Aorta (tissue), 5 donors: ENCODE measurements at regions not wholly inside any gene's neighbourhood (a gene's known extent, or its start where the extent isn't known, plus 50 kb on each side); places are given as distances from the start of the nearest gene placed in this dataset.

ENCODE experiments used
- ATAC-seq: fragments of 200-7000 bp; cut with Tn5 transposase; one replicate; pipeline ENCODE4 v1.9.1; 2022; ENCODE audit warnings: moderate library complexity; ENCODE audit not compliant: low FRiP score
- DNase-seq, 2 donors: peaks; one replicate each; pipeline ENCODE4 v3.0.0-alpha.2; 2020
- H3K27ac ChIP-seq, 2 donors: one replicate each; pipeline ENCODE4 v1.5.1; 2013; ENCODE audit warnings: low read length in 2 of 2, mild to moderate bottlenecking in 2 of 2, moderate library complexity in 2 of 2, control low read depth in 1 of 2, inconsistent platforms in 1 of 2, low read depth in 1 of 2
- H3K27me3 ChIP-seq, 2 donors: one replicate each; pipeline ENCODE4 v1.6.1; 2013; ENCODE audit warnings: control low read depth in 1 of 2, low read length in 1 of 2, mild to moderate bottlenecking in 1 of 2, moderate library complexity in 1 of 2; ENCODE audit not compliant: insufficient read depth in 2 of 2, control insufficient read depth in 1 of 2
- H3K36me3 ChIP-seq, 2 donors: one replicate each; pipeline ENCODE4 v1.6.1; 2013; ENCODE audit warnings: control low read depth in 1 of 2, low read length in 1 of 2, mild to moderate bottlenecking in 1 of 2; ENCODE audit not compliant: insufficient read depth in 2 of 2, control insufficient read depth in 1 of 2
- H3K4me1 ChIP-seq, 2 donors: one replicate each; pipeline ENCODE4 v1.6.1; 2013; ENCODE audit warnings: low read length in 2 of 2, control low read depth in 1 of 2, mild to moderate bottlenecking in 1 of 2, moderate library complexity in 1 of 2; ENCODE audit not compliant: insufficient read depth in 2 of 2, control insufficient read depth in 1 of 2
- H3K4me3 ChIP-seq, 2 donors: one replicate each; pipeline ENCODE4 v1.5.1; 2013; ENCODE audit warnings: low read length in 2 of 2, control low read depth in 1 of 2, mild to moderate bottlenecking in 1 of 2
- H3K9me3 ChIP-seq: one replicate; pipeline ENCODE4 v1.6.1; 2013; ENCODE audit warnings: mild to moderate bottlenecking, low read length; ENCODE audit not compliant: control insufficient read depth
- WGBS, 2 donors: extraction: QIAGEN DNeasy Blood & Tissue Kit; methylation state at CpG; one replicate each; pipeline ENCODE4 v1.1.7; 2013; 5-methylcytosine and 5-hydroxymethylcytosine counted together
- intact Hi-C, 2 donors: fragments of 100-400 bp; cut with DNase I; formaldehyde crosslinking; loops; one replicate each; pipeline versions ENCODE4 v1.14.2 to v1.15.0; 2022
- donor health status: healthy with polysubstance abuse.
- donor health status: Bipolar disorder and iron deficiency.
- donor health status: DM: no; HTN: no; CAD: no.
- donor health status: DM: no; HTN: no; CAD: no.
- donor health status: DM: yes; HTN: yes; CAD: no.

GRCh38 chr14:44131861-44132260, 375.2 kb downstream of the FSCB start:
- Histone ChIP-seq H3K4me1 (no peaks in the 10 kb centered on the region), H3K4me3 (no peak overlapping the region), H3K9me3 (no peaks in the 10 kb centered on the region), H3K27ac (no peak overlapping the region), H3K36me3 (no peaks in the 10 kb centered on the region), H3K27me3 (no peaks in the 10 kb centered on the region)
- ATAC-seq (no peak), DNase-seq (no peak)
- WGBS, 2 donors, result 38 to 50% methylated on average over 1 of the region's 1 CpG
- intact Hi-C loops, result no loop called here

DNA sequence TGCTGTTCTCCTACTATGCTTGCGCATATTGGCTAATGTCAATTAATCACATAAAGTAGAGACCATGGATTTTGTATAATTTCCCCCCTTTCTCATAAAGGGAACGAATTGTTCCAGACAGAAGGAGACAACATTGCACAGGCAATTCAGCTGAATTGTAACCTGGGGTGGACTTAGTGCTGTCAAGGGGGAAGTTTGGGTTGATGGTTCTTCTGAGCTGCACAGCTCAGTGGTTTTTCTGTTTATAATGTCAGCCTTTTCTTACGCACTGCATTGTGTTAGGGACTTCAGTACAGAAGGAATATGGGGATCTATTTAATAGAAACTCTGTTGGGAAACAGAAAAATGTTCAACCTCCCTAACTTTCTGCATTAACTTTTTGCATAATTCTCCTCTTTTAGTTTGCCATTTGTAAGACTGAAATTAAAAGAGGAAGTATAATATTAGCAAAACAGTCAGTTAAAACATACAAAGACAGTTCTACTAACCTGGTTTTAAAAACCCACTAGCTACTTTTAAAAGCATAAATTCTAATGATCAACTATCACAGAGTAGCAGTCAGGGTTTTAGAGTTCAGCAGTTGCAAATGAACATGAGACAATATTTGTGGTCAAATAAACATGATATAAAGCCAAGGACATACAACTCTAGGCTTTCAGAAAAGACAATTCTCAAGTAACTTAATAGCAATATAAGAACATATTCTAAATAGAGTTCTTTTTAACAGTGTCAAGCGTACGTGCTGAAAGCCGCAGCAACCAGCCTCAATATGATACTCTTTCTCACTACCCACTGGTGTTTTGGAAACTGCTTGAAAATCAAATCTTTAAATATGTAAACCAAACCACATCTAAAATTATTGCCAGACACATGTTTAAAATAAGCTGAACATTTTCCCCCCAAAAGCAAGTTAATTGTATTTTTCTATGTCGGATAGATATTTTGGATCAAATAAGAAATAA, 393.0 kb downstream of the FSCB start:
- intact Hi-C loops, result no loop called here

DNA sequence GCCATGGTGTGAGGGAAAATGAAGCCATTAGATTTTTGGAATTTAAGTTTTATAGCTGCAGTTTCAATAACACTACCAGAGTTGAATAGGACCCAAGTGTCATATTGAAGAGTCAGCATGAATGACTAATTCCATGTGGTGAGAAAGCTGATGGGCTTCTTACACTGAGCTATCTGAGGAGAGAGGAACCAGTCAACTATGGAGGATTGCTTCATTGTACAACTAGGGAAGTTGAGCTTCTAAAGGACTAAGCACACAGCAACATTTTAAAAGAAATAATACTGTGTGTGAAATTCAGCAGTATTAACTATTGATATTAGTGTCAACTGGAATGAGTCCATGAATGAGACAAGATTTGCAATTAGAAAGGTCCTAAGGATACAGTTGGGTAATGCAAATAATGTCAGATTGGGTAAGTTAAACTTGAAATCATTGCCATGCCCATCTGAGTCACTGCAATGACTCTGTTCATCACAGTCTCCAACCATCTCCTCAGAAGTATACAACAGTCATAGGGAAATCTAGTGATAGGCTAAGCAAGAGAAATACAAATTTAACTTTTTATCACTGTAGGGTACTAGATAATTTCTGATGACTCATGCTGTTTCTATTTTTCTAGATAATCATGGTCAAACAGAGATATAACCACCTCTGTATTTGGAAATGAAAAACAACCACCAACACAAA, 394.2 kb downstream of the FSCB start:
- ATAC-seq, result no peak
- Histone ChIP-seq H3K9me3 (peaks cover 2% of the 10 kb centered on the region), H3K27me3 (no peaks in the 10 kb centered on the region), H3K36me3 (no peaks in the 10 kb centered on the region), H3K4me3 (no peak overlapping the region), H3K4me1 (no peaks in the 10 kb centered on the region), H3K27ac (no peak overlapping the region)
- intact Hi-C loops, result no loop called here
- DNase-seq, result no peak

More for the DNA sequence above, 393.0 kb downstream of the FSCB start:
- WGBS, 2 donors, result 78 to 83% methylated on average over 7 of the region's 7 CpGs
- H3K9me3 ChIP-seq, result no peaks in the 10 kb centered on the region
- no peak overlapping the region for H3K27ac ChIP-seq
- DNase-seq, result no peak
- no peak for ATAC-seq
- H3K36me3 ChIP-seq, result no peaks in the 10 kb centered on the region
- no peaks in the 10 kb centered on the region for H3K27me3 ChIP-seq
- H3K4me1 ChIP-seq, result no peaks in the 10 kb centered on the region
- H3K4me3 ChIP-seq, result no peak overlapping the region

- no peak for DNase-seq
- WGBS, 2 donors, result 85 to 91% methylated on average over 1 of the region's 1 CpG
- no peak for ATAC-seq
- Histone ChIP-seq H3K9me3 (peaks cover 5% of the 10 kb centered on the region), H3K36me3 (no peaks in the 10 kb centered on the region), H3K27ac (no peak overlapping the region), H3K4me1 (no peaks in the 10 kb centered on the region), H3K27me3 (no peaks in the 10 kb centered on the region), H3K4me3 (no peak overlapping the region)
- intact Hi-C loops, result no loop called here
Measured at GRCh38 chr14:44109036-44109435, 398.0 kb downstream of the FSCB start.

GRCh38 chr14:44108601-44109000, 398.5 kb downstream of the FSCB start:
- intact Hi-C loops, result no loop called here
- no peaks in the 10 kb centered on the region for H3K4me1 ChIP-seq
- peaks cover 5% of the 10 kb centered on the region for H3K9me3 ChIP-seq
- DNase-seq (no peak), ATAC-seq (no peak)
- no peak overlapping the region for H3K4me3 ChIP-seq
- H3K27ac ChIP-seq, result no peak overlapping the region
- 86 to 89% methylated on average over 1 of the region's 1 CpG for WGBS, 2 donors
- H3K36me3 ChIP-seq, result no peaks in the 10 kb centered on the region
- no peaks in the 10 kb centered on the region for H3K27me3 ChIP-seq

DNA sequence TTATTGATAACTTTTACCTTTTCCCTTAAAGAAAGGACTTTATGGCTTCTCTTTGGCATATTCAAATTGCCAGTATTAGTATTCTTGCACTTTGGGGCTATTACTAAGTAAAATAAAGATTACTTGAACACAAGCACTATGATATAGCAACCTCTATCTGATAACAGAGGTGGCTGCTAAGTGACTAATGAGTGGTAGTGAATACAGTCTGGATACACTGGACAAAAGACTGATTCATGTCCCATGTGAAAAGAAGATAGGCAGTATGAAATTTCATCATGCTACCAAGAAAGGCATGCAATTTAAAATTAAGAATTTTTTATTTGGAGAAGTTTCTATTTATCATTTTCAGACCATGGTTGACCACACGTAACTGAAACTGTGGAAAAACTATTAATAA, 399.9 kb downstream of the FSCB start:
- Histone ChIP-seq H3K4me1 (no peaks in the 10 kb centered on the region), H3K27me3 (no peaks in the 10 kb centered on the region), H3K36me3 (no peaks in the 10 kb centered on the region), H3K9me3 (peaks cover 5% of the 10 kb centered on the region), H3K27ac (no peak overlapping the region), H3K4me3 (no peak overlapping the region)
- WGBS, 2 donors, result 67 to 73% methylated on average over 1 of the region's 1 CpG
- DNase-seq (no peak), ATAC-seq (no peak)
- intact Hi-C loops, result no loop called here

DNA sequence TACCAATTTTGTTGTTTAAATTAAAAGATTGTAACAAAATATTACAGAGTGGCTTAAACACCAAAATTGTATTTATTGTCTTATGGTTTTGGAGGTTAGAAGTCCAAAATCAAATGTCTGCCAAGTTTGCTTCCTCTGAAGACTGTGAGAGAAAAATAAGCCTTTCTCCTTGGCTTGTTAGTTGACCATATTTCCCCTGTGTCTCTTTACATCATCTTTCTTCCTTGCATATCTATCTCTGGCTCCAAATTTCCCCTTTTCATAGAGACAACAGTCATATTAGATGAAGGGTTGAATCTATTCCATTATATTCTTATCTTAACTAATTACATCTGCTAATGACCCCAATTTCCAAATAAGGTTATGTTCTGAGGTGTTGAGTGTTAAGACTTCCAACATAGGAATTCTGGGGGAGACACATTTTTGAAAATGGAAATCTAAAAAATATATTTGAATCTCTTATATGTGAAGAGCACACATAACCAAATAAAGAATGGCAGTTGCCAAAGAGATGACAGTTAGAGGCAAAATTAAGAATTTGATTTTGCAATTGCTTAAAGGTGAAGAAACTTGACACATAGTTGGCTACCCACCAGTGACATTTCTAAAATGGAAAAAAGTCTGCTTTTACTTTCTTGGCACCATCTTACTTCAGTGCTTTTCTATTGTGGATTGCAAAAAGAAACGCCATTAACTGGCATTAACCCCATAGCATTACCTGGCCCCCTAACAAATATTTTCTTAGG, 407.2 kb downstream of the FSCB start:
- 58 to 67% methylated on average over 1 of the region's 1 CpG for WGBS, 2 donors
- no peak overlapping the region for H3K4me3 ChIP-seq
- no peak for ATAC-seq

GRCh38 chr14:44081146-44081545, 425.9 kb downstream of the FSCB start:
- Histone ChIP-seq H3K9me3 (peaks cover 2% of the 10 kb centered on the region), H3K4me1 (no peaks in the 10 kb centered on the region), H3K27me3 (no peaks in the 10 kb centered on the region), H3K36me3 (no peaks in the 10 kb centered on the region), H3K27ac (no peak overlapping the region), H3K4me3 (no peak overlapping the region)
- intact Hi-C loops, result no loop called here
- no peak for ATAC-seq
- no peak for DNase-seq
- 63% methylated on average over 2 of the region's 2 CpGs for WGBS, 2 donors

More for the DNA sequence above, 407.2 kb downstream of the FSCB start:
- Histone ChIP-seq H3K27ac (no peak overlapping the region), H3K9me3 (peaks cover 2% of the 10 kb centered on the region), H3K36me3 (no peaks in the 10 kb centered on the region), H3K4me1 (no peaks in the 10 kb centered on the region), H3K27me3 (no peaks in the 10 kb centered on the region)
- DNase-seq, result no peak
- intact Hi-C loops, result no loop called here
